ENCODE measurements at regions not wholly inside any gene's neighbourhood (a gene's known extent, or its start where the extent isn't known, plus 50 kb on each side); places are given as distances from the start of the nearest gene placed in this dataset.

GRCh38 chr5:143558048-143558447, 154.6 kb upstream of the NR3C1 start:
- no peaks in the 10 kb centered on the region for H3K36me3 ChIP-seq (replicated peaks)
- DNase-seq, result no peak

GRCh38 chr5:143557061-143557818, 153.8 kb upstream of the NR3C1 start:
- H3K4me3 ChIP-seq (ENCODE audit: low read depth, low read length), result no peak overlapping the region
- H3K36me3 ChIP-seq (replicated peaks), result no peaks in the 10 kb centered on the region
- H3K27ac ChIP-seq, result peak overlapping the region; percentile 11
- TF ChIP-seq CTCF (IDR thresholded peaks at IDR 0.05; ENCODE audit: low read depth, low read length, missing control alignments), result no peak
- H3K27me3 ChIP-seq (replicated peaks), result no peaks in the 10 kb centered on the region
- in situ Hi-C loops (cut with HindIII; ENCODE audit: low pct_ligation_motif_present, low sequenced_read_pairs), result no loop called here
- DNase-seq, result peak; percentile 37

More at GRCh38 chr5:143558048-143558447, 154.6 kb upstream of the NR3C1 start:
- no peak overlapping the region for H3K4me3 ChIP-seq (ENCODE audit: low read depth, low read length)
- H3K27me3 ChIP-seq (replicated peaks), result no peaks in the 10 kb centered on the region
- no peak for TF ChIP-seq CTCF (IDR thresholded peaks at IDR 0.05; ENCODE audit: low read depth, low read length, missing control alignments)
- in situ Hi-C loops (cut with HindIII; ENCODE audit: low pct_ligation_motif_present, low sequenced_read_pairs), result no loop called here
- no peak overlapping the region for H3K27ac ChIP-seq

- TF ChIP-seq CTCF (IDR thresholded peaks at IDR 0.05; ENCODE audit: low read depth, low read length, missing control alignments), result no peak
- Histone ChIP-seq H3K27me3 (replicated peaks) (no peaks in the 10 kb centered on the region), H3K27ac (peak overlapping the region; percentile 89), H3K36me3 (replicated peaks) (no peaks in the 10 kb centered on the region), H3K4me3 (ENCODE audit: low read depth, low read length) (no peak overlapping the region)
- DNase-seq, result peak; percentile 56
- in situ Hi-C loops (cut with HindIII; ENCODE audit: low pct_ligation_motif_present, low sequenced_read_pairs), result no loop called here
Observed at GRCh38 chr5:143554918-143555477, 151.5 kb upstream of the NR3C1 start.

- no peak for TF ChIP-seq CTCF (IDR thresholded peaks at IDR 0.05; ENCODE audit: low read depth, low read length, missing control alignments)
- Histone ChIP-seq H3K27ac (peak overlapping the region; percentile 89), H3K36me3 (replicated peaks) (no peaks in the 10 kb centered on the region), H3K4me3 (ENCODE audit: low read depth, low read length) (no peak overlapping the region), H3K27me3 (replicated peaks) (no peaks in the 10 kb centered on the region)
- DNase-seq, result peak; percentile 95
- in situ Hi-C loops (cut with HindIII; ENCODE audit: low pct_ligation_motif_present, low sequenced_read_pairs), result no loop called here
Observed at GRCh38 chr5:143554187-143554717, 150.8 kb upstream of the NR3C1 start.

- no peaks in the 10 kb centered on the region for H3K36me3 ChIP-seq (replicated peaks)
- no peaks in the 10 kb centered on the region for H3K27me3 ChIP-seq (replicated peaks)
- in situ Hi-C loops (cut with HindIII; ENCODE audit: low pct_ligation_motif_present, low sequenced_read_pairs), result no loop called here
- TF ChIP-seq CTCF (IDR thresholded peaks at IDR 0.05; ENCODE audit: low read depth, low read length, missing control alignments), result no peak
- no peak for DNase-seq
- H3K27ac ChIP-seq, result no peak overlapping the region
- H3K4me3 ChIP-seq (ENCODE audit: low read depth, low read length), result no peak overlapping the region
Observed at GRCh38 chr5:143552680-143553079, 149.2 kb upstream of the NR3C1 start.

Data from brain microvascular endothelial cell (primary cell).